ENCODE measurements at regions not wholly inside any gene's neighbourhood (a gene's known extent, or its start where the extent isn't known, plus 50 kb on each side); places are given as distances from the start of the nearest gene placed in this dataset.
A peak's percentile ranks its signal among the peaks of the same experiment; 100 is the strongest.

GRCh38 chr7:20519645-20520044 is 95.8 kb upstream of the ABCB5 start:
- 100% methylated on average over 1 of the region's 2 CpGs for WGBS (ENCODE audit: insufficient coverage)

GRCh38 chr7:20520530-20520929 is 94.9 kb upstream of the ABCB5 start:
- Histone ChIP-seq H3K9ac (ENCODE audit: insufficient read depth, low read length, poor library complexity, severe bottlenecking) (no peak overlapping the region), H3K9me3 (replicated peaks in 1 of 2; ENCODE audit: control insufficient read depth in 1 of 2, insufficient read depth in 1 of 2, low read length in 2 of 2) (no peaks in the 10 kb centered on the region), H3K4me2 (replicated peaks; ENCODE audit: extremely low read depth, low read length, poor library complexity, severe bottlenecking) (no peak overlapping the region), H3K79me2 (ENCODE audit: insufficient read depth, low read length) (no peaks in the 10 kb centered on the region), H3K27me3 (ENCODE audit: control insufficient read depth in 2 of 2, insufficient read depth in 2 of 2, low read length in 2 of 2) (no peaks in the 10 kb centered on the region), H3K36me3 (replicated peaks in 1 of 2; ENCODE audit: control insufficient read depth in 1 of 2, insufficient read depth in 2 of 2, low read length in 2 of 2) (no peaks in the 10 kb centered on the region), H3K4me1 (ENCODE audit: control insufficient read depth in 1 of 2, insufficient read depth in 2 of 2, low read length in 2 of 2) (no peaks in the 10 kb centered on the region), H3K4me3 (replicated peaks in 1 of 3; ENCODE audit: low read depth in 2 of 3, low read length in 3 of 3) (no peak overlapping the region), H4K20me1 (ENCODE audit: insufficient read depth, low read length) (no peaks in the 10 kb centered on the region), H2AFZ (ENCODE audit: insufficient read depth, low read depth, low read length, poor library complexity, severe bottlenecking) (no peak overlapping the region), H3K27ac (ENCODE audit: low read depth in 1 of 2, low read length in 2 of 2) (no peak overlapping the region)
- DNase-seq: no peak
- no peaks in the 10 kb centered on the region for H3K4me1 Mint-ChIP-seq
- peaks cover 0 to 7% (median 2%) of the 10 kb centered on the region in 7 donors for H3K9me3 Mint-ChIP-seq
- WGBS (ENCODE audit: insufficient coverage): no CpG with 5 or more reads among the region's 4 CpGs
- no peaks in the 10 kb centered on the region for H3K36me3 Mint-ChIP-seq
- TF ChIP-seq CTCF (IDR thresholded peaks at IDR 0.05): no peak
- intact Hi-C loops (cut with micrococcal nuclease): no loop called here
- no peak overlapping the region for H3K4me3 Mint-ChIP-seq
- H3K27ac Mint-ChIP-seq: no peak overlapping the region
- peaks cover 0 to 1% (median 0%) of the 10 kb centered on the region in 3 donors for H3K27me3 Mint-ChIP-seq (ENCODE audit: low read depth in 3 of 3)

More at GRCh38 chr7:20519645-20520044, 95.8 kb upstream of the ABCB5 start:
- H3K36me3 Mint-ChIP-seq: no peaks in the 10 kb centered on the region
- Histone ChIP-seq H3K4me2 (replicated peaks; ENCODE audit: extremely low read depth, low read length, poor library complexity, severe bottlenecking) (no peak overlapping the region), H2AFZ (ENCODE audit: insufficient read depth, low read depth, low read length, poor library complexity, severe bottlenecking) (no peak overlapping the region), H3K27me3 (ENCODE audit: control insufficient read depth in 2 of 2, insufficient read depth in 2 of 2, low read length in 2 of 2) (no peaks in the 10 kb centered on the region), H3K4me3 (replicated peaks in 1 of 3; ENCODE audit: low read depth in 2 of 3, low read length in 3 of 3) (no peak overlapping the region), H3K36me3 (replicated peaks in 1 of 2; ENCODE audit: control insufficient read depth in 1 of 2, insufficient read depth in 2 of 2, low read length in 2 of 2) (no peaks in the 10 kb centered on the region), H3K9me3 (replicated peaks in 1 of 2; ENCODE audit: control insufficient read depth in 1 of 2, insufficient read depth in 1 of 2, low read length in 2 of 2) (no peaks in the 10 kb centered on the region), H3K4me1 (ENCODE audit: control insufficient read depth in 1 of 2, insufficient read depth in 2 of 2, low read length in 2 of 2) (no peaks in the 10 kb centered on the region), H4K20me1 (ENCODE audit: insufficient read depth, low read length) (no peaks in the 10 kb centered on the region), H3K9ac (ENCODE audit: insufficient read depth, low read length, poor library complexity, severe bottlenecking) (no peak overlapping the region), H3K79me2 (ENCODE audit: insufficient read depth, low read length) (no peaks in the 10 kb centered on the region), H3K27ac (ENCODE audit: low read depth in 1 of 2, low read length in 2 of 2) (no peak overlapping the region)
- no peak for DNase-seq
- TF ChIP-seq CTCF (IDR thresholded peaks at IDR 0.05): no peak
- intact Hi-C loops (cut with micrococcal nuclease): no loop called here
- H3K4me3 Mint-ChIP-seq: no peak overlapping the region
- H3K27ac Mint-ChIP-seq: peak overlapping the region in 1 of 7 donors; percentile 26
- peaks cover 0 to 1% (median 0%) of the 10 kb centered on the region in 3 donors for H3K27me3 Mint-ChIP-seq (ENCODE audit: low read depth in 3 of 3)
- peaks cover 0 to 7% (median 2%) of the 10 kb centered on the region in 7 donors for H3K9me3 Mint-ChIP-seq
- no peaks in the 10 kb centered on the region for H3K4me1 Mint-ChIP-seq

All from CD14-positive monocyte (primary cell).